Fibroblast of skin of right biceps (primary cell): ENCODE measurements at regions not wholly inside any gene's neighbourhood (a gene's known extent, or its start where the extent isn't known, plus 50 kb on each side); places are given as distances from the start of the nearest gene placed in this dataset.
"Not testable (repeated sequence)": the region's sequence is repeated elsewhere in the genome, so short reads cannot be mapped to it uniquely, and the experiment has no call there.

Experiments used
- DNase-seq: peaks from one replicate; pipeline ENCODE4 v3.0.0-alpha.2; 2013

DNA sequence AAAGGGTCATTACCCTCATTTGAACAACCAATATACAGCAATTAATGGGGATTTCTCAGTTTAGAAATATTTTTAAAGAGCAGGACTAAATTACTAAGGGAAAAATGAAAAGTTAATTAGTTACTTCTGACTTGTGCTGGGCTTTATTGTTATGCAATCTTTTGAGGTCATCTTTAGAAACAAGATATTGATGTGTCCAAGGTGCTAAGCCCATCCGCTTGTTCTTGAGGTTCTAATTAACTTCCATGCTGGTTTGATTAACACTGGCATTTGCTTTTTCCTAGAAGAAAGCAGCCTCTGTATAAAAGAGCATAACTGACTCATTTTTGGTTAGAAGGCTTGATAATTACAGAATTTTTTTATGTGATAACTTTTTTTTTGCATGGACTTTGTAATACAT lies 256.5 kb upstream of the AGTR1 start:
- no peak for DNase-seq

DNA sequence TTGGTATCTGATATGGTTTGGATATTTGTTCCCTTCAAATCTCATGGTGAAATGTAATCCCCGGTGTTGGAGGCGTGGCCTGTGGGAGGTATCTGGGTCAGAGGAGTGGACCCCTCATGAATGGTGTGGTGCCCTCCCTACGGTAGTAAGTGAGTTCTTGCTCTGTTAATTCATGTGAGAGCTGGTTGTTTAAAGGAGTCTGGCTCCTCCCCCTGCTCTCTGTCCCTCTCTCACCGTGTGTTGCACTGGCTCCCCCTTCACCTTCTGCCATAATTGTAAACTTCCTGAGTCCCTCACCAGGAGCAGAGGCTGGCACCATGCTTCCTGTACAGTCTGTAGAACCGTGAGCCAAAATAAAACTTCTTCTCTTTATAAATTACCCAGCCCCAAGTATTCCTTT lies 246.9 kb upstream of the AGTR1 start:
- DNase-seq: no peak

DNA sequence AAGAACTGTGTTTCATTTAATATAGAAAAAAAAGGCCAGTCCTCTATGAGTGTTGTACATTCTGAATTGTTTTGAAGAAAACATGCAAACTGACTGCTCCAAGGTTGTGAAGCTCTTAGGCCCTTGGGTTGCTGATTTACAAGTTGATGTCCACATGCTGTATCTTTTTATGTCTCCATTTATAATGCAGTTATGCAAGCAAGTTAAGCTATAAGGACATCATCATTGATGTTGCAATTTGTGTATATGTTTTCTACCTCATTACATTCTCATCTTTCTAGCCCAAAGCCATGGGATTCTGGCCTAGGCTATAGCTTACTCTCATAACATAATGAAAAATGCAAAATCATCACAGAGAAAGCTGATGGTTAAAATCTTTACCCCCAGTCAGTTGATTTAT lies 245.7 kb upstream of the AGTR1 start:
- no peak for DNase-seq

DNA sequence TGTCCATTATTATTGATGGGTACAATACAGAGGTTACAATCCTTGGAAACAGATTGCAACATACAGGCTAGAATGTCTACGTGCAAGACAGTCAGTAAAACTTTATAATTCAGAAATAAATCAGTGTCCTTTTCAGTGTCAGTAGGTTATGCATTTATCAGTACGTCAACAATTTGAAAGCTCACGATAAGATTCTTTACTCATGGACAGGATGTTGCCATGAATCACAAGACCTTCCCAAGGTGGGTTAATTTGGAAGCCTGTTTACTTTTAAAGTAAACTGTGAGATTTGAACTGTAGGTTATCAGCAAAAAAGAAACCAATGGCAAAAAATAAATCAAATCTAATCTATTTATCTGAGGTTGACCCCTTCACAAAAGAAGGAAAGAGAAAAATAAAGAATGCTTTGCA lies 243.9 kb upstream of the AGTR1 start:
- no peak for DNase-seq

DNA sequence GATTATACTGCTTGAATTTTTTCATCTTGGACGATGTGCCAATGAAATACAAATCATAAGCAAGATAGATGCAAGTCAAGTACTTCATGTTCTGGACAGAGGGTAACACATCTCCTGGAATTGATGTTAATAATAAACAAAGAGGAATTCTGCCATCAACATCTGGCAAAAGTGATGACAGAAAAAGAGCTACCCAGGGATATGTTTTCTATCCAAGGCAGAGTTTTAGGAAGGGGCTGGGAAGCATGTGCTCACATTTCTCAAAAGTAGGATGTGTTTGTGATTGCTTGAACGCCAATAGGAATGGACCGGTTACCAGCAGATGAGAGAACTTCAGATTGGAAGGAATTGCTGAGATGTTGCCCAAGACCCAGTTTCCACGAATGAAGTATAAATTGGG lies 242.6 kb upstream of the AGTR1 start:
- DNase-seq: no peak

- no peak for DNase-seq
Measured at GRCh38 chr3:148457886-148458285, 239.8 kb upstream of the AGTR1 start.

DNA sequence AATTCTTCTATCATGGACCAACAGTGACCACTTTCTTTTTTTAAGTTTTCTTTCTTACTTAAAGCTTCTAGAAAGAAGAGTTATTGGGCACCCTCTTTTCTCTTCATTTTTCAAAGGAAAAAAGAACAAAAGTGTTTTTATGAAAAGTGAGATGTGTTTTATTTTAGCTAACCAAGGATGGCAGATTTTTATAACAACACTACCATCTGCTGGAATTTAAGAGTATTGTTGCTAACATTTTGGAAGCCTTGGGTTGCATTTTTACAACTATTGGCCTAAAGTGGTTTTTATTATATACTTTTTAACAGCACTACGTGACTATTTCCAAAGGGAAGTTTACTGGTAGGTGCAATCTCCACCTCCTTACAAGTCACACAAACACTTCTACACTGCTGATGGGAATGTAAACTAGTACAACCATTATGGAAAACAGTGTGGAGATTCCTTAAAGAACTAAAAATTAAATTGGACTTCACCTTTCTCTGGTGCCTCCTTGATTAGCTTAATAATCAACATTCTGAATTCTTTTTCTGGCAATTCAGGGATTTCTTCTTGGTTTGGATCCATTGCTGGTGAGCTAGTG lies 237.7 kb upstream of the AGTR1 start:
- no peak for DNase-seq

- DNase-seq: no peak
Measured at GRCh38 chr3:148460686-148461085, 237.0 kb upstream of the AGTR1 start.

DNA sequence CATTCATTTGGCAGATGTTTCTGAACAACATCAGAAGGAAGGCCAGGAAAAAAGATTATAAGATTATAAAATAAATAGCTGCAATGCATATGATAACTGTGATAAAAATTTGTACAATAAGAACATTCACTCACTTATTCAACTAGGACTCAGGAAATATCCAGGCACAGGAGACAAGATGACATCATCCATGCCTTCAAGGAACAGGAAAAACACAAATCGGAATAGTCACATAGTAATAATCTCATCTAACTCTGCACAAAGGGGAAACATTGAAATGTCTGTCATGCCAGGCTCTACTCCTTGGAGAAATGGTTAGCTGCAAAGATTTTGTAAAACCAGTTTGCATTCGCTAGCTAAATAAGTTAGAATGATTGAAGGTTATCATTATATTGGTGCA lies 233.5 kb upstream of the AGTR1 start:
- DNase-seq: peak; percentile 46

- DNase-seq: peak; percentile 89
Measured at GRCh38 chr3:148466143-148466542, 231.6 kb upstream of the AGTR1 start.

GRCh38 chr3:148466980-148467740 lies 230.5 kb upstream of the AGTR1 start:
- DNase-seq: no peak

GRCh38 chr3:148477375-148477774 lies 220.3 kb upstream of the AGTR1 start:
- DNase-seq: no peak

GRCh38 chr3:148493631-148494030 lies 204.1 kb upstream of the AGTR1 start:
- DNase-seq: no peak

- DNase-seq: no peak
Measured at GRCh38 chr3:148494451-148494850, 203.3 kb upstream of the AGTR1 start.

DNA sequence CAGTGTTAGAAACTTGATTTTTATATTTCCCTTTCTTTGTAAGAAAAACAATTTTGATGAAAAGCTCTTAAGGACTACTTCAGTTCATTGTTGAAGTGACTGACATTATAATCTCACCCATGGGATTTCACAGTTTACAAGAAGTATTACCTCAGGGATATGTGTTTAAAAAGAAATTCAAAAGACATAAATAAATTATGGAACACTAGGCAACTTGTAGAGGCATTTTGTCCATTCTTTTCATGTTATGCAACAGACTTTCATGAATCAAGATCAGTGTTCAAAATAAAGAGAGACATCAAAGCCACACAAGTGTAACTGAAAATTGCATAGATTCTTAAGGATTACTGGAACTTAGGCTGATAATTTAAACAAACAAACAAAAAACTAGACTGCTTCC lies 196.8 kb upstream of the AGTR1 start:
- DNase-seq: no peak

GRCh38 chr3:148510116-148510515 lies 187.6 kb upstream of the AGTR1 start:
- no peak for DNase-seq

GRCh38 chr3:148510561-148510960 lies 187.1 kb upstream of the AGTR1 start:
- no peak for DNase-seq

DNA sequence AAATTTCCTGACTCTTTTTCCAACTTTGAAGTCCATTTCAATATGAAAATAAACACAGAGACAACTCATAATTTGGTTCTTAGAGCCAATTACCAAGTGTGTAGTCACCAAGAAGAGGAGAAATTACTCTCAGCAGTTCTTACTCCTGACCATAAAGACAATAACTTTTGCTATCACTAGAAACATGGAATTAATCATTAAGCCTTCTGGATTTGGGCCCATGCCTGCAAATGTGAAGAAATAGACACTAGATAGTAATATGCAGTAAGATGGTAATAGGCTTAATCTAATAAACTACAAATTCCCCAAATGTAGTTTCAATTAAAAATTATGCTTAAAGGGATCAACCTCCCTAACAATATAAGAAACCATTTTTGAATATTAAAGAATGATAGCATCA lies 185.1 kb upstream of the AGTR1 start:
- peak; percentile 41 for DNase-seq

DNA sequence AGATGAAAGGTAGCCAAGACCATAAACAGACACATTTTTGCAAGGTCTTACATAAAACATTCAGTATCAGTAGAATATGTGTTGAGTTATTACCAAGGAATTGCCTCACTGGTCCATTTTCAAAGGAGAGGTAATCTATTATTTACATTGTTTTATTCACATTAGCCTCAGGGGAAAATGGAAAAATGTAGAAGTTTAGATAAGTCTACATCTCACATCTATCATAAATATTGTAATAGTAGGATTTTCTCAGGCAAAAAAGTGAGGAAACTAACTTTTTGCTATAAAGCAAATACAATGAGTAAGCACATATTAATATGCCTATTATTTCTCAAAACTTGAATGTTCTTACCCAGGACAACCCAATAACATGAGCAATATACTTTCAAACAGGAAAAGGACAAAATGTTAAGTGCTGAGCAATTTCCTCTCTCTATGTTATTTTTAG lies 184.6 kb upstream of the AGTR1 start:
- DNase-seq: peak; percentile 76

GRCh38 chr3:148518520-148518919 lies 179.2 kb upstream of the AGTR1 start:
- DNase-seq: no peak

GRCh38 chr3:148525621-148526020 lies 172.1 kb upstream of the AGTR1 start:
- not testable (repeated sequence) for DNase-seq

DNA sequence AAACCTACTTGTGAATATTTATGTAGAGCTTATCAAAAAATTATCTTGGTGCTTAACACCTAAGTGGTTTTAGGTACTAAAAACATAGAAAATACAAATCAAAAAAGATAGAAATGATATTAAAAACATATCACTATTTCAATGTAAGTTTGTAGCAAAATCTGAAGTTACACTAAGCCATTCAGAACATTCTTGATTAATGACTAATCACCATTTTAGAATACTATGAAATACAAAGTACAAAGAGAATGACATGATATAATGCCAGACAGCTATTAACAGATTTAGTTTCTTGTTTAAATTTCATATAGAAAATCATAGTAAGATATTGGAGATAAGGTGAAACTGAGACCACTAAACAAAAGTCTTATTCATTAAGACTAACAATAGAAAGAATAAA lies 169.7 kb upstream of the AGTR1 start:
- peak; percentile 38 for DNase-seq

DNA sequence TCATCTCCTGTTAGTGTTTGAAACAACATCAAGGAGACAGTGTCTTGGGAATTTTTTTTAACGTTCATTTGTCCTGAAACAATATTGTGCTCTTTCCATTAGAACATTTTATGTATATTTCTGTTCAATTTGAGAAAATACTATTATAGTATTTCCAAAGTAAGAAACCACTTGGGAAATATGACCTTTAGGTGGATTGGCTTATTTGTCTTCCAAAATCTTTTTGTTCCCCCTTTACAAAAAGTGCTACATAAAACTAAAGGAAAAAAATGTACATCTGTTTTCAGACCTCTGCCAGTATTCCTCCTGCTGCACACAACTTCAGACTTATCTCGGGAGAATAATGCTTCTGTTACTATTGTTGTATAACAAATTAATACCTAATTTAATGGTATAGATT lies 165.9 kb upstream of the AGTR1 start:
- no peak for DNase-seq

- peak; percentile 20 for DNase-seq
Measured at GRCh38 chr3:148532326-148532725, 165.4 kb upstream of the AGTR1 start.

- DNase-seq: no peak
Measured at GRCh38 chr3:148532774-148533173, 164.9 kb upstream of the AGTR1 start.
